ENCODE measurements at regions not wholly inside any gene's neighbourhood (a gene's known extent, or its start where the extent isn't known, plus 50 kb on each side); places are given as distances from the start of the nearest gene placed in this dataset.

- TF ChIP-seq ZNF18 (tag by site-specific recombination; IDR thresholded peaks at IDR 0.05): no peak
- TF ChIP-seq CTCF (tag by site-specific recombination; IDR thresholded peaks at IDR 0.05): no peak
- no peak for TF ChIP-seq KLF16 (tag by site-specific recombination; IDR thresholded peaks at IDR 0.05)
These were observed 241.3 kb upstream of the GIMD1 start for GRCh38 chr4:106609917-106610316.
